BLaER1 treated with 17β-estradiol and CSF1 and Interleukin-3, amounts not matched to agents 10 nM and 100 nM (cell line): ENCODE measurements at regions not wholly inside any gene's neighbourhood (a gene's known extent, or its start where the extent isn't known, plus 50 kb on each side); places are given as distances from the start of the nearest gene placed in this dataset.

Source experiments
- H3K27ac ChIP-seq, 11 experiments: shearing (Covaris generic); formaldehyde crosslinking; 2 replicates each; pipeline ENCODE4 v1.8.1; 2022
- H3K27me3 ChIP-seq, 11 experiments: shearing (Covaris generic); formaldehyde crosslinking; 2 replicates each; pipeline ENCODE4 v1.8.1; 2022
- H3K36me3 ChIP-seq, 11 experiments: shearing (Covaris generic); formaldehyde crosslinking; 2 replicates each; pipeline ENCODE4 v1.8.1; 2022
- H3K4me1 ChIP-seq, 10 experiments: shearing (Covaris generic); formaldehyde crosslinking; 2 replicates each; pipeline ENCODE4 v1.8.1; 2022
- H3K4me2 ChIP-seq, 11 experiments: shearing (Covaris generic); formaldehyde crosslinking; 2 replicates each; pipeline ENCODE4 v1.8.1; 2022
- H3K4me3 ChIP-seq, 10 experiments: shearing (Covaris generic); formaldehyde crosslinking; 2 replicates each; pipeline ENCODE4 v1.8.1; 2022
- H3K9ac ChIP-seq, 11 experiments: shearing (Covaris generic); formaldehyde crosslinking; 2 replicates each; pipeline ENCODE4 v1.8.1; 2022
- H3K9me3 ChIP-seq, 11 experiments: shearing (Covaris generic); formaldehyde crosslinking; replicated peaks in 1 of 11; 2 replicates each; pipeline ENCODE4 v1.8.1; 2022
- H4K20me1 ChIP-seq, 11 experiments: shearing (Covaris generic); formaldehyde crosslinking; 2 replicates each; pipeline ENCODE4 v1.8.1; 2022
- Cebpa-rat ChIP-seq, 11 experiments: shearing (Covaris generic); IDR thresholded peaks; 2 replicates each; pipeline ENCODE4 v1.8.1; 2022

DNA sequence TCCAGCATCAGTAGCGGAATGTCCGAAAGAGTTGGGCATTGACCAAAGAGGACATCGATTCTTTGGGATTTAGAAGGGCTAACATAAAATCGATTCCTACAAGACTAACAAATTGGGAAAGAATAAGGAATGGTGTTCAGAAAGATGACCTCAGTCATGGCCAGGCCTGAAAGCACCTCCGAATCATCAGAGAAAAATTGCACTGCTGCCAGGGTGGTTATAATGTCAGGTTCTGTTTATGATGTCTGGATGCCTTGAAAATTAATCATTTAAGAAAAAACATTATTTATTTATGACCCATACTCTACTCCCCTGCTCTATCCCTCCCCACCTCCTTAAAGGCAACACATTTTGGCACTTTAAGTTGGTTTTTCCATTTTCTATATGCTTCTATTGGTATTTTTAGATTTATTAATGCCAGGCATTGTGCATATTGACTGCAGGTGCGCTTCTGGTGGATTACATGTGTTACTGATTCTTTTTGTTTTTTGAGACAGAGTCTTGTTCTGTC, 104.7 kb downstream of the MYCN start:
- H3K4me3 ChIP-seq: no peak overlapping the region
- no peak overlapping the region for H3K27ac ChIP-seq
- peaks cover 0 to 7% (median 0%) of the 10 kb centered on the region in 11 experiments; a peak in 3 of 22 replicates for H3K9me3 ChIP-seq
- H3K36me3 ChIP-seq: no peaks in the 10 kb centered on the region
- no peak overlapping the region for H3K9ac ChIP-seq
- peaks cover 0 to 18% (median under 1%) of the 10 kb centered on the region in 10 experiments; a peak in 8 of 20 replicates for H3K4me1 ChIP-seq
- no peaks in the 10 kb centered on the region for H4K20me1 ChIP-seq
- H3K27me3 ChIP-seq: no peaks in the 10 kb centered on the region
- no peak for TF ChIP-seq Cebpa-rat (IDR thresholded peaks at IDR 0.05)
- H3K4me2 ChIP-seq: no peak overlapping the region

DNA sequence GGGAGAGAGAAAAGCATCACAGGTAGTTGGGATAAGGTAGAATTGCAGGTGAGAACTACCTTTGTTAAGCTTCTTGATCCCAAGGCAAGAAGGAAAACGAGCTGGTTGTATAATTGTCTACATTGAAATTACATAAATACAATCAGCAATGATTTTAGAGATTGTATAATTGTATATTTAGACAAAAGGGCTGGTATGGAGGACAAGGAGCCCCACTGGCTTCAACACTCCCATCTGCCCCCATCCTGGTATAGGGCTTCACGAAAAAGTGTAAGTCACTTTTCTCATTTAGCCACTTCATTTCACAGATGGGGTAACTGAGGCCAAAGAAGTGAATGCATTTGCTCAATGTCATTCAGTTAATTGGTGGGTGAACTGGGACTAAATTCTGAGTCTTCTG, 103.3 kb downstream of the MYCN start:
- no peak for TF ChIP-seq Cebpa-rat (IDR thresholded peaks at IDR 0.05)
- Histone ChIP-seq H4K20me1 (no peaks in the 10 kb centered on the region), H3K4me3 (no peak overlapping the region), H3K9me3 (peaks cover 0 to 7% (median 0%) of the 10 kb centered on the region in 11 experiments; a peak in 3 of 22 replicates), H3K4me2 (peak overlapping the region in 3 of 11 experiments; percentile 24 to 65 (median 25); a peak in 5 of 22 replicates), H3K4me1 (peaks cover 0 to 18% (median 5%) of the 10 kb centered on the region in 10 experiments; a peak in 12 of 20 replicates), H3K36me3 (no peaks in the 10 kb centered on the region), H3K27me3 (no peaks in the 10 kb centered on the region), H3K9ac (no peak overlapping the region), H3K27ac (no peak overlapping the region)

- H3K9me3 ChIP-seq: peaks cover 0 to 7% (median 0%) of the 10 kb centered on the region in 11 experiments; a peak in 3 of 22 replicates
- H3K36me3 ChIP-seq: no peaks in the 10 kb centered on the region
- peak overlapping the region in 3 of 11 experiments; percentile 24 to 65 (median 25); a peak in 4 of 22 replicates for H3K4me2 ChIP-seq
- H4K20me1 ChIP-seq: no peaks in the 10 kb centered on the region
- no peak overlapping the region for H3K27ac ChIP-seq
- peaks cover 0 to 18% (median 5%) of the 10 kb centered on the region in 10 experiments; a peak in 12 of 20 replicates for H3K4me1 ChIP-seq
- H3K4me3 ChIP-seq: no peak overlapping the region
- H3K27me3 ChIP-seq: no peaks in the 10 kb centered on the region
- no peak overlapping the region for H3K9ac ChIP-seq
- TF ChIP-seq Cebpa-rat (IDR thresholded peaks at IDR 0.05): no peak
These were observed 102.8 kb downstream of the MYCN start for GRCh38 chr2:16043192-16043591.

GRCh38 chr2:16042201-16042700, 101.9 kb downstream of the MYCN start:
- Histone ChIP-seq H3K27ac (no peak overlapping the region), H4K20me1 (no peaks in the 10 kb centered on the region), H3K36me3 (no peaks in the 10 kb centered on the region), H3K4me3 (no peak overlapping the region), H3K4me1 (peaks cover 0 to 18% (median 5%) of the 10 kb centered on the region in 10 experiments; a peak in 12 of 20 replicates), H3K27me3 (no peaks in the 10 kb centered on the region), H3K9me3 (peaks cover 0 to 7% (median 0%) of the 10 kb centered on the region in 11 experiments; a peak in 3 of 22 replicates), H3K9ac (no peak overlapping the region), H3K4me2 (0 out of 22 replicates have a peak overlapping the region, but pooled peaks of 1 of the 11 experiments have one; percentile 65)
- no peak for TF ChIP-seq Cebpa-rat (IDR thresholded peaks at IDR 0.05)

GRCh38 chr2:16040271-16041010, 100.1 kb downstream of the MYCN start:
- no peaks in the 10 kb centered on the region for H3K27me3 ChIP-seq
- H3K4me2 ChIP-seq: no peak overlapping the region
- TF ChIP-seq Cebpa-rat (IDR thresholded peaks at IDR 0.05): no peak
- H3K4me3 ChIP-seq: no peak overlapping the region
- H4K20me1 ChIP-seq: no peaks in the 10 kb centered on the region
- H3K9me3 ChIP-seq: peaks cover 0 to 6% (median 0%) of the 10 kb centered on the region in 11 experiments; a peak in 2 of 22 replicates
- H3K27ac ChIP-seq: no peak overlapping the region
- no peak overlapping the region for H3K9ac ChIP-seq
- peaks cover 0 to 18% (median 10%) of the 10 kb centered on the region in 10 experiments; a peak in 16 of 20 replicates for H3K4me1 ChIP-seq
- H3K36me3 ChIP-seq: no peaks in the 10 kb centered on the region

GRCh38 chr2:16039823-16040222, 99.5 kb downstream of the MYCN start:
- H3K36me3 ChIP-seq: no peaks in the 10 kb centered on the region
- no peak for TF ChIP-seq Cebpa-rat (IDR thresholded peaks at IDR 0.05)
- no peak overlapping the region for H3K4me2 ChIP-seq
- peaks cover 0 to 6% (median 0%) of the 10 kb centered on the region in 11 experiments; a peak in 2 of 22 replicates for H3K9me3 ChIP-seq
- H3K9ac ChIP-seq: no peak overlapping the region
- H3K4me1 ChIP-seq: peaks cover 0 to 20% (median 11%) of the 10 kb centered on the region in 10 experiments; a peak in 16 of 20 replicates
- no peak overlapping the region for H3K27ac ChIP-seq
- H3K27me3 ChIP-seq: no peaks in the 10 kb centered on the region
- no peak overlapping the region for H3K4me3 ChIP-seq
- no peaks in the 10 kb centered on the region for H4K20me1 ChIP-seq

- no peak overlapping the region for H3K27ac ChIP-seq
- H3K9me3 ChIP-seq: peaks cover 0 to 6% (median 0%) of the 10 kb centered on the region in 11 experiments; a peak in 2 of 22 replicates
- H3K4me3 ChIP-seq: no peak overlapping the region
- no peaks in the 10 kb centered on the region for H4K20me1 ChIP-seq
- peak overlapping the region in 1 of 11 experiments; percentile 26; a peak in 1 of 22 replicates for H3K4me2 ChIP-seq
- H3K27me3 ChIP-seq: no peaks in the 10 kb centered on the region
- no peak for TF ChIP-seq Cebpa-rat (IDR thresholded peaks at IDR 0.05)
- no peak overlapping the region for H3K9ac ChIP-seq
- peaks cover 4 to 28% (median 14%) of the 10 kb centered on the region in 10 experiments; a peak in 17 of 20 replicates for H3K4me1 ChIP-seq
- H3K36me3 ChIP-seq: no peaks in the 10 kb centered on the region
These were observed 98.7 kb downstream of the MYCN start for GRCh38 chr2:16039055-16039454.

DNA sequence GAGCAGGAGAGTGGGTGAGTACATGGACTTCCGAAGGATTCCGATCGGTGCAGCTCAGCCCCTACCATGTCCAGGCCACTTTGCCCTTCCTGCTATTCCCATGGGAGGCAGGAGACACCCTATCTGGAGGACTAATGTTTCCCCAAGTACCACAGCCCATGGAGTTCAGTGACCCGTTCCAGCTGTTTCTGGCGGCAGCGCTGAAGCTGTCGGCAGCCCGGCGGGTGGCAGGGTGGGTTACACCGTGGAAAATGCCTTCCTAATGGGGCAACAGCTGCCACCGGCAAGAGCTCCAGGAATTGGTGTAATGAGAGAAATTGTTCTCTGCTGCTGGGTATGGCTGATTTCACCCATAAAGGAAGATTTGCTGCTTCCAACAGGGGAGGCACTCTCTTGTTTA, 98.3 kb downstream of the MYCN start:
- no peak overlapping the region for H3K27ac ChIP-seq
- no peak for TF ChIP-seq Cebpa-rat (IDR thresholded peaks at IDR 0.05)
- no peak overlapping the region for H3K4me2 ChIP-seq
- H3K36me3 ChIP-seq: no peaks in the 10 kb centered on the region
- no peaks in the 10 kb centered on the region for H4K20me1 ChIP-seq
- H3K9me3 ChIP-seq: peaks cover 0 to 6% (median 0%) of the 10 kb centered on the region in 11 experiments; a peak in 2 of 22 replicates
- peaks cover 4 to 26% (median 14%) of the 10 kb centered on the region in 10 experiments; a peak in 17 of 20 replicates for H3K4me1 ChIP-seq
- no peak overlapping the region for H3K4me3 ChIP-seq
- H3K9ac ChIP-seq: no peak overlapping the region
- H3K27me3 ChIP-seq: no peaks in the 10 kb centered on the region

GRCh38 chr2:16037808-16038457, 97.6 kb downstream of the MYCN start:
- H4K20me1 ChIP-seq: no peaks in the 10 kb centered on the region
- peaks cover 0 to 6% (median 0%) of the 10 kb centered on the region in 11 experiments; a peak in 2 of 22 replicates for H3K9me3 ChIP-seq
- H3K9ac ChIP-seq: no peak overlapping the region
- H3K27ac ChIP-seq: no peak overlapping the region
- TF ChIP-seq Cebpa-rat (IDR thresholded peaks at IDR 0.05): no peak
- H3K4me2 ChIP-seq: no peak overlapping the region
- no peaks in the 10 kb centered on the region for H3K36me3 ChIP-seq
- H3K27me3 ChIP-seq: no peaks in the 10 kb centered on the region
- H3K4me1 ChIP-seq: peaks cover 4 to 19% (median 11%) of the 10 kb centered on the region in 10 experiments; a peak in 17 of 20 replicates
- H3K4me3 ChIP-seq: no peak overlapping the region
